ENCODE measurements at regions not wholly inside any gene's neighbourhood (a gene's known extent, or its start where the extent isn't known, plus 50 kb on each side); places are given as distances from the start of the nearest gene placed in this dataset.

DNA sequence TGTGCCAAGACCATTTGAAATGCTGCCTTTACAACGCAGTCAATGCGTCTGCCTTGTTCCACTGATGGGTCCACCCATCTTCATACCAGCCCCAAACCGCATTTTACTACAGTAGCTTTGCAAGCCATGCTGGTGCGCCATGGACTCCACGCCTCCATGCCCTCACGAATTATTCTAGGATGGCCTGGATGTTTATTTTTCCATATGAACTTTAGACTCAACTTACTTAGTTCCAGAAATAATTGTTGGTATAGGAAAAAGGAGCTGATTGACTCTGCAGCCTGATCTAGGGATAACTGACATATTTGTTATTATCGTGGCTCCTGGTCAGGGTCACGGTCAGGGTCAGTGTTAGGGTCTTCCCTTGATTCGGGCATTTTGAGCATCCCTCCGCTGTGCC, 70.0 kb upstream of the ZNF469 start:
- Histone ChIP-seq H3K4me1 (replicated peaks) (peaks cover 35% of the 10 kb centered on the region), H3K36me3 (no peaks in the 10 kb centered on the region), H3K4me3 (no peak overlapping the region), H3K27ac (no peak overlapping the region), H3K27me3 (replicated peaks) (no peaks in the 10 kb centered on the region), H3K9me3 (replicated peaks) (peaks cover 12% of the 10 kb centered on the region)
- DNase-seq (ENCODE audit: low read depth in 1 of 2, low spot score in 2 of 2) = no peak

DNA sequence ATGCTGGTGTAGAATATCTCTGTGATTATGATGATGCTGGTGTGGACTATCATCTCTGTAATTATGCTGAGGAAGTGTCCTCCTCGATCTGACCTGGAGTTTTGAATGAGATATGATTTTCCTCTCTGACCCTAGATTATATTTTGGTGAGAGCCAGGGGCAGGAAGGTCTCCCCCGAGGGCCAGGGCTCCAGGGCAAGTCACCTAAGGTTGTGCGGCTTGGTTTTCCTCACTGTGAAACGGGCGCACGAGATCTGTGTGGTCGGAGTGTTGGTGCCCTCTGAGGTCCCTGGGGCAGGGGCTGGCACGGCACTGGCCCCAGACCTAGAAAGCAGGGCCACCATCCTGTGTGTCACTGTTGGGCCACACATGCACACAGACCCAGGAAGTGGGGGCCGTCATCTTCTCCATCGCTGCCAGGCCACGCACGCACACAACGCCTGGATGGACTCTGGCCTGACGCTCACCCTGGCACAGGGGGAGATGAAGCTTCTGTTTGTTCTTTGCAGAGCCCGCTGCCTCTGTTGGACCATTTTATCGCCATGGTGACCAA, 67.7 kb upstream of the ZNF469 start:
- H3K27ac ChIP-seq = peak overlapping the region; percentile 93

DNA sequence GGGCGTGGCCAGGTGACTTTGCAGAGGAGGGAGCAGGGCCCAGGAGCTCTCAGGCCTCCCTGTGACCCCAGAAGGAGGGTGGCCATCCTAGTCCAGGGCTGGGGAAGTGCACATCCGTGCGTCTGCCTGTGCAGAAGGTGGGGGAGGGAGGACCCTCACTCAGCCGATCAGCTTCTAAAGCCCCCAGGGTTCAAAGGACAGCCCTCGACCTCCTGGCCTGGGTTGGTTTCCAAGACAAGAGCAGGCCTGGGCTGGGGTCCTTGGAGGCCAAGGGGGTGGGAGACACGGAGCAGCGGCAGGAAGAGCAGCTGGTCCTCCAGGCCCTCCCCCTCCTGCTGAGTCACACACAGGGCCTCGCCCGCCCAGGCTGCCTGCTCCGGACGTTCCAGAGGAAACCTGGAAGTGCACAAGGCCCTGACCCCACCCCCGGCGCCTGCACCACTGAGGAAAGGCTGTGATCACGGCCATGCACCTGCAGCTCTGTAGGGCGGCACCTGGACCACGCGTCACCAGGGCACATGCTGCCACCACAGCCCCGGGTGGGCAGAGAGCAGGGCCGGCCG, 67.1 kb upstream of the ZNF469 start:
- peak; percentile 78 to 93 for DNase-seq (ENCODE audit: low read depth in 1 of 2, low spot score in 2 of 2)
- H3K4me1 ChIP-seq (replicated peaks) = peaks cover 24% of the 10 kb centered on the region
- H3K27me3 ChIP-seq (replicated peaks) = no peaks in the 10 kb centered on the region
- H3K9me3 ChIP-seq (replicated peaks) = peaks cover 12% of the 10 kb centered on the region
- H3K27ac ChIP-seq = peak overlapping the region; percentile 93
- H3K36me3 ChIP-seq = no peaks in the 10 kb centered on the region
- H3K4me3 ChIP-seq = no peak overlapping the region

More for the DNA sequence above, 67.7 kb upstream of the ZNF469 start:
- no peaks in the 10 kb centered on the region for H3K27me3 ChIP-seq (replicated peaks)
- no peaks in the 10 kb centered on the region for H3K36me3 ChIP-seq
- H3K9me3 ChIP-seq (replicated peaks) = peaks cover 12% of the 10 kb centered on the region
- no peak for DNase-seq (ENCODE audit: low read depth in 1 of 2, low spot score in 2 of 2)
- no peak overlapping the region for H3K4me3 ChIP-seq
- H3K4me1 ChIP-seq (replicated peaks) = peaks cover 24% of the 10 kb centered on the region

GRCh38 chr16:88316151-88316550, 66.6 kb upstream of the ZNF469 start:
- Histone ChIP-seq H3K36me3 (no peaks in the 10 kb centered on the region), H3K4me1 (replicated peaks) (peaks cover 24% of the 10 kb centered on the region), H3K4me3 (no peak overlapping the region), H3K27me3 (replicated peaks) (no peaks in the 10 kb centered on the region), H3K27ac (peak overlapping the region; percentile 93), H3K9me3 (replicated peaks) (peaks cover 17% of the 10 kb centered on the region)
- DNase-seq (ENCODE audit: low read depth in 1 of 2, low spot score in 2 of 2) = no peak

DNA sequence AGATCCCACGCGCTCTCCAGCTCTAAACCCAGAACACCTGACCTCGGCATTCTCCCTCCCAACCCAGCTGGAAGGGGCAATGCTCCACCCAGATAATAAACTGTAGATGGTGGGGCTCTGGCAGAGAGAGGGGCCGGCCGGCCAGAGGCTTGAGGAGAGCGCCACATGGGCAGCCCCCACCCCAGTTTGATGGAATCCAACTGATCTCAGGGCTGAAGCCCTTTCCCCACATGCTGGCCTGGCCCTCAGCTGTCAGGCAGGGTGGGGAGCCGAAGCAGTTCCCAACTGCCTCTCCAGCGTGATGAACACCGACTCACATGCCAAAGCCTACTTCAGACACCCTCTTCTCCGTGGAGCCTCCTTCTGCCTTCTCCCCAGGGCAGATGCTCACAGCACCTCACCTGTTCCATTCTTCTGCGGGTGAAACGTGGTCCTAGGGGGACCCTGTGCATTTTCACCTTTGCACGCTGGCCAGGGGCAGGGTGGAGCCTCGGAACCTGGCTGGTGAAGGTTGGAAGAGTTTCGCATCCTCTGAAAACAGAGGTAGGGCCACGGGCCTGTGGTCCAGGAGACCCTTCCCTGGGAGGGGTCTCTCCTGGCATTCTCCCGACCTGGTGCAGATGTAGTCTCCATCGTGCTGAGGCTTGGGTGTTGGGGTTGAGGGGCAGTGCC, 65.7 kb upstream of the ZNF469 start:
- H3K4me3 ChIP-seq = no peak overlapping the region
- no peaks in the 10 kb centered on the region for H3K27me3 ChIP-seq (replicated peaks)
- H3K4me1 ChIP-seq (replicated peaks) = peaks cover 24% of the 10 kb centered on the region
- H3K36me3 ChIP-seq = no peaks in the 10 kb centered on the region
- DNase-seq (ENCODE audit: low read depth in 1 of 2, low spot score in 2 of 2) = no peak
- H3K27ac ChIP-seq = no peak overlapping the region
- peaks cover 13% of the 10 kb centered on the region for H3K9me3 ChIP-seq (replicated peaks)

DNA sequence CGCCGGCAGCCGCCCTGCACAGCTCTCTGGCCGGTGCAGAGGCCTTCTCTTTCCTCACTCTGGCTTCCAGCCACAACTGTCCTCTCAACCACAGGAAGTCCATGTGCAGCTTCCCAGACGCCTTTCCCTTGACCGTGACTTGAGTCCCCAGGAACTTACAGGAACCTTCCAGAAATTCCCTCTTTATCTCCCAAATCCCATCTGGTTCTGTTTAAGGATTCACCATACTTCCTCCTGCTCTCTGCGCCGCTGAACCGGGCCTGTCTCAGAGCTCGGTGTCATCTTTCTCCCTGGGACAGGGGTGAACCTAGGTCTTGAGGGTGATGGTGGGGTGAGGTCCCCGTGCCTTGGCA, 65.2 kb upstream of the ZNF469 start:
- DNase-seq (ENCODE audit: low read depth in 1 of 2, low spot score in 2 of 2) = no peak
- Histone ChIP-seq H3K9me3 (replicated peaks) (peaks cover 9% of the 10 kb centered on the region), H3K27me3 (replicated peaks) (no peaks in the 10 kb centered on the region), H3K4me3 (no peak overlapping the region), H3K27ac (no peak overlapping the region), H3K4me1 (replicated peaks) (peaks cover 24% of the 10 kb centered on the region), H3K36me3 (no peaks in the 10 kb centered on the region)

GRCh38 chr16:88318051-88318450, 64.7 kb upstream of the ZNF469 start:
- no peaks in the 10 kb centered on the region for H3K36me3 ChIP-seq
- DNase-seq (ENCODE audit: low read depth in 1 of 2, low spot score in 2 of 2) = no peak
- H3K27ac ChIP-seq = no peak overlapping the region

GRCh38 chr16:88318521-88318920, 64.2 kb upstream of the ZNF469 start:
- Histone ChIP-seq H3K9me3 (replicated peaks) (peaks cover 9% of the 10 kb centered on the region), H3K4me1 (replicated peaks) (peaks cover 24% of the 10 kb centered on the region), H3K27ac (no peak overlapping the region), H3K27me3 (replicated peaks) (no peaks in the 10 kb centered on the region), H3K36me3 (no peaks in the 10 kb centered on the region), H3K4me3 (no peak overlapping the region)
- no peak for DNase-seq (ENCODE audit: low read depth in 1 of 2, low spot score in 2 of 2)

More at GRCh38 chr16:88318051-88318450, 64.7 kb upstream of the ZNF469 start:
- Histone ChIP-seq H3K27me3 (replicated peaks) (no peaks in the 10 kb centered on the region), H3K9me3 (replicated peaks) (peaks cover 9% of the 10 kb centered on the region), H3K4me1 (replicated peaks) (peaks cover 24% of the 10 kb centered on the region), H3K4me3 (no peak overlapping the region)

DNA sequence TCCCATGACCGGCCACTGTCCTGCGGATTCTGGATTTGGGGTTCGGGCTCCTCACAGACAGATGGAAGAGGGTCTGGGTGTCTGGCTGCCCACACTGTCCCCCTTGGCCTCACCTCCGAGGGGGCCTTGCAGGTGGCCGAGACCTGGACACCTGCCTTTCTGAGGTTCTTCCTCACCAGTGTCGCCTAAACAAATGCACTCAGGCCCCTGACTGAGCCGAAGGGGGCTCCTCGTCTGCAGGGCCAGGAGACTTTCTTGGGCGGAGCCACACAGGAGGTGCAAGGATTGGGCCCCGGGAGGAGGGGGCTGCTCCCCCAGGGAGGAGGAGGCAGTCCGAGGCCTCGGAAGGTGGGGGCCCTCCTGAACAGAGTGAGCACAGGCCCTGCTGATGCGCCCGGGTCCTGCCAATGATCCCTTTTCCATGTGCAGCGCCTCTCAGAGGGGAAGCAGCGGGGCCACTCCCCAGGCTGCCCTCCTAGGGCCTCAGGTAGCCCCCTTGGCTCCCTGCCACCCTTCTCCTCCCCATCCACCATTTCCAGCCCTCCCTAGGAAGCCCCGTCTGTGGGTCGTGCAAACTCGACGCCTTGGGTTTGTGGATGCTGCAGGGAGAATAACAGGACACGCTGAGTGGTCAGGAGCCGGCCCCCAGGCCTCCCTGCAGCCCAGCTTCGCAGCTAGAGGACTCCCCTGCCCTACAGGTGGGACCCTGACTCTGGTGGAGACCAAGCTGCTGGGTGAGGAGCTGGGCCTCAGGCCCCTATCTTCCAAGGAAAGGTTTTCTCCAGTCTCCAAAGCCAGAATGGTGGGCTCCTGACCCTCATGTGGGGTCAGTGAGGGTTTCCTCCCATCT, 63.4 kb upstream of the ZNF469 start:
- no peaks in the 10 kb centered on the region for H3K36me3 ChIP-seq
- peaks cover 9% of the 10 kb centered on the region for H3K9me3 ChIP-seq (replicated peaks)
- no peak overlapping the region for H3K27ac ChIP-seq
- no peaks in the 10 kb centered on the region for H3K27me3 ChIP-seq (replicated peaks)
- no peak overlapping the region for H3K4me3 ChIP-seq
- DNase-seq (ENCODE audit: low read depth in 1 of 2, low spot score in 2 of 2) = no peak
- peaks cover 24% of the 10 kb centered on the region for H3K4me1 ChIP-seq (replicated peaks)

DNA sequence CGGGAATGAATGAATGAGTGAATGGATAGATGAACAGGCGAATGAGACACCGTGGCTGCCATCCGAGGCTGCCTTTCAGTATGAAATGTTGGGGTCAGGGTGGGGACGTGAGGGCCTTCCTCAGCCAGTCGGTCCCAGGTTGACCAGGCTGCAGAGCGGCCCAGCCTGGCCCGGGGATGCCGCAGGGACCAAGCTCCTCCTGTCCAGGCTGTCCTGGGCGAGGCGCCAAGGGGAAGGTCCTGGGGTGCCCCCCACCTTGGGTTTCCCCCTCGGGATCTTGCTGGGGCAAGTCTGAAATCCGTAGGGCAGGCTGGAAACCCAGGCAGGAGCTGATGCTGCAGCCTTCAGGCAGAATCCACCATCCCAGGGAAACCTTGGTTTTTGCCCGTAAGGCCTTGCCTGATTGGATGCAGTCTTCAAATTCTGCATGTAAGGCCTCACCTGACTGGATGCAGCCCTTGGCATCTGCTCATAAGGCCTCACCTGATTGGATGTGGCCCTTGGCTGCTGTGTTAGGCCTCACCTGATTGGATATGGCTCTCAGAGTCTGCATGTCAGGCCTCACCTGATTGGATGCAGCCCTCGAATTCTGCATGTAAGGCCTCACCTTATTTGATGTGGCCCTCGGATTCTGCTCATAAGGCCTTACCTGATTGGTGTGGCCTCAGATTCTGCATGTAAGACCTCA, 61.7 kb upstream of the ZNF469 start:
- H3K4me3 ChIP-seq = no peak overlapping the region
- H3K36me3 ChIP-seq = no peaks in the 10 kb centered on the region
- peaks cover 6% of the 10 kb centered on the region for H3K9me3 ChIP-seq (replicated peaks)
- H3K27me3 ChIP-seq (replicated peaks) = no peaks in the 10 kb centered on the region
- H3K4me1 ChIP-seq (replicated peaks) = peaks cover 17% of the 10 kb centered on the region
- no peak overlapping the region for H3K27ac ChIP-seq
- no peak for DNase-seq (ENCODE audit: low read depth in 1 of 2, low spot score in 2 of 2)

DNA sequence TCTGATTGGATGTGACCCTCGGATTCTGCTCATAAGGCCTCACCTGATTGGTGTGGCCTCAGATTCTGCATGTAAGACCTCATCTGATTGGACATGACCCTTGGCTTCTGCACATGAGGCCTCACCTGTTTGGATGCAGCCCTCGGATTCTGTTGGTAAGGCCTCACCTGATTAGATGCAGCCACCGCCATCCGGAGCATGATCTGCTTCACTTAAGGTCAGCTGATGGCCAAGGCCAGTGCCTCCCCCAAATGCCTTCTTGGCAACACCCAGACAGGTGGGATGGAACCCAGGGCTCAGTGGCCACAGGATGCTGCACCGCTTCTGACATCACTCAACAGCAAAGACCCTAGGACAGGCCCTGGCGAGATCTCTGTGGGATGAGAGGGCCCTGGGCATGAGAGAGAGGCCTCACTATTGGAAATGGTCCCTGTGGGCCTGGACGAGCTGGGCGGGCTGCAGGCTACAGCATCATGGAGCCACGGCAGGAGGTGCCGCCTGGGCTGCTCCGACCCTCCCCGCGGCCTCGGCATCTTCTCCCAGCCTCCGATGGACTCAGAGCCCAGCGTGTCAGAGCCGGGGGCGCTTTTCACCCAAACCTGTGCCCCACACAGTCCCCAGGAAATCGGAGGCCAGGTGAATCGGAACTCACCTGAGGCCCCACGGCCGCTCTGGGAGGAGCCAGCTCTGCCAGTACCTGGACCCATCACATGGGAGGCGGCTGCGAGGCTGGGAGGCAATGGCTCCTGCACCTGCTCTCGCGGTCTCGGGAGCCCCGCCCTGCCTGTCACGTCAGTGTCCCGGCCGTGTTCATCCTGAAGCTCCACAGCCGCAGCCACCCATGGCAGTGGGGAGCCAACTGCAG, 60.9 kb upstream of the ZNF469 start:
- Histone ChIP-seq H3K4me3 (no peak overlapping the region), H3K27ac (no peak overlapping the region), H3K27me3 (replicated peaks) (no peaks in the 10 kb centered on the region), H3K36me3 (no peaks in the 10 kb centered on the region), H3K9me3 (replicated peaks) (peaks cover 6% of the 10 kb centered on the region), H3K4me1 (replicated peaks) (peaks cover 23% of the 10 kb centered on the region)
- no peak for DNase-seq (ENCODE audit: low read depth in 1 of 2, low spot score in 2 of 2)

- no peak overlapping the region for H3K27ac ChIP-seq
- H3K27me3 ChIP-seq (replicated peaks) = no peaks in the 10 kb centered on the region
- DNase-seq (ENCODE audit: low read depth in 1 of 2, low spot score in 2 of 2) = no peak
- H3K36me3 ChIP-seq = no peaks in the 10 kb centered on the region
- no peak overlapping the region for H3K4me3 ChIP-seq
- peaks cover 6% of the 10 kb centered on the region for H3K9me3 ChIP-seq (replicated peaks)
- H3K4me1 ChIP-seq (replicated peaks) = peaks cover 22% of the 10 kb centered on the region
Observed at GRCh38 chr16:88322500-88322970, 60.2 kb upstream of the ZNF469 start.

- no peak overlapping the region for H3K4me3 ChIP-seq
- H3K36me3 ChIP-seq = no peaks in the 10 kb centered on the region
- peaks cover 6% of the 10 kb centered on the region for H3K9me3 ChIP-seq (replicated peaks)
- no peak for DNase-seq (ENCODE audit: low read depth in 1 of 2, low spot score in 2 of 2)
- H3K27ac ChIP-seq = no peak overlapping the region
- H3K27me3 ChIP-seq (replicated peaks) = no peaks in the 10 kb centered on the region
- peaks cover 19% of the 10 kb centered on the region for H3K4me1 ChIP-seq (replicated peaks)
Observed at GRCh38 chr16:88323041-88323440, 59.7 kb upstream of the ZNF469 start.

All from SJSA1 (cell line).